Esophagus muscularis mucosa (tissue), 4 donors: ENCODE measurements at regions not wholly inside any gene's neighbourhood (a gene's known extent, or its start where the extent isn't known, plus 50 kb on each side); places are given as distances from the start of the nearest gene placed in this dataset.

Source experiments
- EP300 ChIP-seq: sonication (generic); formaldehyde crosslinking; IDR thresholded peaks from one replicate; pipeline ENCODE4 v1.6.1; 2017; ENCODE audit warnings: antibody characterized with exemption
- POLR2AphosphoS5 ChIP-seq, 2 donors: sonication (generic); formaldehyde crosslinking; IDR thresholded peaks; one replicate each; pipeline ENCODE4 v1.6.1; 2017; ENCODE audit warnings: antibody characterized with exemption in 2 of 2
- TF ChIP-seq, protein P1 (sequence below), 3 experiments: fragments of 200-600 bp in 2 of 3; fragments of 450-650 bp in 1 of 3; sonication (generic) in 2 of 3; IDR thresholded peaks; one replicate each; pipeline ENCODE4 v1.5.1; 2017 to 2019; ENCODE audit warnings: antibody characterized with exemption in 3 of 3, mild to moderate bottlenecking in 2 of 3, moderate library complexity in 1 of 3

- TF ChIP-seq, protein P1, sequence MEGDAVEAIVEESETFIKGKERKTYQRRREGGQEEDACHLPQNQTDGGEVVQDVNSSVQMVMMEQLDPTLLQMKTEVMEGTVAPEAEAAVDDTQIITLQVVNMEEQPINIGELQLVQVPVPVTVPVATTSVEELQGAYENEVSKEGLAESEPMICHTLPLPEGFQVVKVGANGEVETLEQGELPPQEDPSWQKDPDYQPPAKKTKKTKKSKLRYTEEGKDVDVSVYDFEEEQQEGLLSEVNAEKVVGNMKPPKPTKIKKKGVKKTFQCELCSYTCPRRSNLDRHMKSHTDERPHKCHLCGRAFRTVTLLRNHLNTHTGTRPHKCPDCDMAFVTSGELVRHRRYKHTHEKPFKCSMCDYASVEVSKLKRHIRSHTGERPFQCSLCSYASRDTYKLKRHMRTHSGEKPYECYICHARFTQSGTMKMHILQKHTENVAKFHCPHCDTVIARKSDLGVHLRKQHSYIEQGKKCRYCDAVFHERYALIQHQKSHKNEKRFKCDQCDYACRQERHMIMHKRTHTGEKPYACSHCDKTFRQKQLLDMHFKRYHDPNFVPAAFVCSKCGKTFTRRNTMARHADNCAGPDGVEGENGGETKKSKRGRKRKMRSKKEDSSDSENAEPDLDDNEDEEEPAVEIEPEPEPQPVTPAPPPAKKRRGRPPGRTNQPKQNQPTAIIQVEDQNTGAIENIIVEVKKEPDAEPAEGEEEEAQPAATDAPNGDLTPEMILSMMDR (IDR thresholded peaks at IDR 0.05) = no peak
- TF ChIP-seq EP300 = no peak
- TF ChIP-seq POLR2AphosphoS5 (IDR thresholded peaks at IDR 0.05) = no peak
Measured at GRCh38 chr12:114562654-114563053, 121.3 kb downstream of the TBX3 start.
